OCI-LY7 (cell line): ENCODE measurements at regions not wholly inside any gene's neighbourhood (a gene's known extent, or its start where the extent isn't known, plus 50 kb on each side); places are given as distances from the start of the nearest gene placed in this dataset.

ENCODE experiments used
- BruUV-seq: library from RNA; stranded (reverse); fragments of 400-500 nt; replicated peaks from 2 replicates; lab custom pipeline; 2021; lab: Mats Ljungman, UMichigan
- CTCF ChIA-PET: fragments of 300-600 bp; sonication (Branson Sonifier 250); formaldehyde crosslinking; loops from one replicate; lab custom pipeline; 2022; ENCODE audit warnings: antibody characterized with exemption; ENCODE audit not compliant: unreplicated experiment; lab: Charles Lee
- POLR2A ChIA-PET: fragments of 300-600 bp; sonication (Branson Sonifier 250); formaldehyde crosslinking; loops from one replicate; lab custom pipeline; 2022; ENCODE audit warnings: antibody characterized with exemption; lab: Charles Lee
- DNase-seq: peaks from one replicate; pipeline ENCODE4 v3.0.0-alpha.2; 2015; ENCODE audit warnings: low spot score
- H2AFZ ChIP-seq: fragments of 200-600 bp; sonication (generic), shearing (Covaris generic); 2 replicates; pipeline ENCODE4 v1.6.1; 2014; ENCODE audit warnings: mild to moderate bottlenecking, antibody characterized with exemption, low read length, moderate library complexity
- H3K27ac ChIP-seq: fragments of 200-600 bp; sonication (generic); 2 replicates; pipeline ENCODE4 v1.5.1; 2014; ENCODE audit warnings: mixed run types, low read depth, mild to moderate bottlenecking, moderate library complexity, low read length, inconsistent platforms; ENCODE audit not compliant: poor library complexity, severe bottlenecking
- H3K36me3 ChIP-seq: fragments of 200-600 bp; sonication (generic); 2 replicates; pipeline ENCODE4 v1.6.1; 2014; ENCODE audit warnings: mild to moderate bottlenecking, antibody characterized with exemption, low read length, moderate library complexity, mixed read lengths; ENCODE audit not compliant: insufficient read depth
- H3K4me1 ChIP-seq: fragments of 200-600 bp; sonication (generic); 2 replicates; pipeline ENCODE4 v1.5.1; 2014; ENCODE audit warnings: mild to moderate bottlenecking, low read length; ENCODE audit not compliant: insufficient read depth, poor library complexity, severe bottlenecking
- H3K4me2 ChIP-seq: fragments of 200-600 bp; sonication (generic); 2 replicates; pipeline ENCODE4 v1.6.1; 2014; ENCODE audit warnings: mild to moderate bottlenecking, low read length
- H3K4me3 ChIP-seq: fragments of 200-600 bp; sonication (generic); 2 replicates; pipeline ENCODE4 v1.5.1; 2014; ENCODE audit warnings: mild to moderate bottlenecking, low read depth, low read length; ENCODE audit not compliant: poor library complexity, severe bottlenecking
- H3K79me2 ChIP-seq: fragments of 200-600 bp; sonication (generic); 2 replicates; pipeline ENCODE4 v1.6.1; 2016; ENCODE audit warnings: low read depth, mild to moderate bottlenecking, low read length, moderate library complexity, mixed read lengths; ENCODE audit not compliant: insufficient read depth
- H3K9me2 ChIP-seq: fragments of 200-600 bp; sonication (generic); 2 replicates; pipeline ENCODE4 v1.6.1; 2016; ENCODE audit warnings: mild to moderate bottlenecking, low read length, mixed read lengths; ENCODE audit not compliant: insufficient read depth
- H3K9me3 ChIP-seq: fragments of 200-600 bp; sonication (generic); 2 replicates; pipeline ENCODE4 v1.6.1; 2014; ENCODE audit warnings: mild to moderate bottlenecking, mixed run types, low read length, mixed read lengths
- H4K20me1 ChIP-seq: fragments of 200-600 bp; sonication (generic); 2 replicates; pipeline ENCODE4 v1.6.1; 2014; ENCODE audit warnings: mild to moderate bottlenecking, antibody characterized with exemption, low read length, moderate library complexity, mixed read lengths; ENCODE audit not compliant: insufficient read depth
- CTCF ChIP-seq: fragments of 200-600 bp; sonication (generic); conservative IDR thresholded peaks from 2 replicates; pipeline ENCODE4 v1.5.1; 2014; ENCODE audit warnings: mild to moderate bottlenecking, antibody characterized with exemption, low read length, moderate library complexity, mixed read lengths
- EZH2phosphoT487 ChIP-seq: fragments of 200-600 bp; sonication (generic); IDR thresholded peaks from 2 replicates; pipeline ENCODE4 v1.6.1; 2018; ENCODE audit warnings: low read depth, borderline replicate concordance, mild to moderate bottlenecking, mixed run types, antibody characterized with exemption, low read length, moderate library complexity, mixed read lengths
- intact Hi-C: fragments of 100-400 bp; cut with micrococcal nuclease; formaldehyde crosslinking; loops from one replicate; pipeline ENCODE4 v1.10.0; 2022; ENCODE audit not compliant: unreplicated experiment

- ChIA-PET CTCF (no interaction called here), POLR2A (no interaction called here)
- Histone ChIP-seq H3K9me2 (no peaks in the 10 kb centered on the region), H3K9me3 (no peaks in the 10 kb centered on the region), H3K79me2 (no peaks in the 10 kb centered on the region), H2AFZ (no peak overlapping the region), H3K4me1 (no peaks in the 10 kb centered on the region), H3K4me2 (no peak overlapping the region), H4K20me1 (no peaks in the 10 kb centered on the region), H3K36me3 (no peaks in the 10 kb centered on the region), H3K4me3 (no peak overlapping the region), H3K27ac (no peak overlapping the region)
- BruUV-seq, result no TSS peak
- TF ChIP-seq EZH2phosphoT487 (no peak), CTCF (no peak)
- intact Hi-C loops, result no loop called here
- no peak for DNase-seq
These were observed 583.0 kb upstream of the KLHL29 start for GRCh38 chr2:22801970-22802369.

GRCh38 chr2:22807872-22808271 is 577.1 kb upstream of the KLHL29 start:
- ChIA-PET CTCF (no interaction called here), POLR2A (no interaction called here)
- no TSS peak for BruUV-seq
- H3K9me3 ChIP-seq, result no peaks in the 10 kb centered on the region
- no peaks in the 10 kb centered on the region for H4K20me1 ChIP-seq
- intact Hi-C loops, result no loop called here
- H3K4me1 ChIP-seq, result no peaks in the 10 kb centered on the region
- H3K9me2 ChIP-seq, result no peaks in the 10 kb centered on the region
- H3K36me3 ChIP-seq, result no peaks in the 10 kb centered on the region
- no peak overlapping the region for H3K27ac ChIP-seq
- no peaks in the 10 kb centered on the region for H3K79me2 ChIP-seq
- H2AFZ ChIP-seq, result no peak overlapping the region
- no peak overlapping the region for H3K4me3 ChIP-seq
- H3K4me2 ChIP-seq, result no peak overlapping the region
- TF ChIP-seq EZH2phosphoT487 (no peak), CTCF (no peak)
- no peak for DNase-seq

- Histone ChIP-seq H3K4me2 (no peak overlapping the region), H3K9me2 (no peaks in the 10 kb centered on the region), H3K4me1 (no peaks in the 10 kb centered on the region), H3K9me3 (no peaks in the 10 kb centered on the region), H3K4me3 (no peak overlapping the region), H2AFZ (no peak overlapping the region), H3K27ac (no peak overlapping the region), H3K36me3 (no peaks in the 10 kb centered on the region), H3K79me2 (no peaks in the 10 kb centered on the region), H4K20me1 (no peaks in the 10 kb centered on the region)
- intact Hi-C loops, result no loop called here
- BruUV-seq, result no TSS peak
- CTCF ChIA-PET, result no interaction called here
- POLR2A ChIA-PET, result no interaction called here
- DNase-seq, result no peak
- TF ChIP-seq CTCF (no peak), EZH2phosphoT487 (no peak)
These were observed 574.4 kb upstream of the KLHL29 start for GRCh38 chr2:22810602-22811001.
